ENCODE measurements at regions not wholly inside any gene's neighbourhood (a gene's known extent, or its start where the extent isn't known, plus 50 kb on each side); places are given as distances from the start of the nearest gene placed in this dataset.

DNA sequence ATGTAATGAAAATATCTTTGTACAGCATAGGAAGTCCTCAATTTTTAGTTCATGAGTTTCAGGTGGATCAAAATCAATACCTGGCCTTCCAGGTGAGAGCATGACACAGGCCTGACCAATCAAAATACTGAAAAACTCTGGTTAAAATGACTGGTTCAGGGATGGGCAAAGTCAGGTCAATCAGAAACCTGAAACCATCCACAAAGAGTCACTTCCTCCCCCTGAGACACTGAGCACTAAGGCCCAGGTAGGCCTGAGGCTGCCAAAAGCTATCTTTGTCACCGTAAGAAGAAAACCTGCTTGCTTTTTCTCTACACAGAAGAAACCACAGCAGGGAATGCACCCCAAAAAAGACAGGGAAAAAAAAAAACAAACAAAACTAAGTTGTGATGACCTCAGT, 444.8 kb downstream of the TLR4 start:
- DNase-seq (ENCODE audit: low spot score) (peak; percentile 9), ATAC-seq (no peak; the same call in 2 of the 3 replicates)
- Mint-ChIP-seq H3K36me3 (ENCODE audit: low read depth) (no peaks in the 10 kb centered on the region), H3K4me1 (no peaks in the 10 kb centered on the region), H3K27me3 (ENCODE audit: insufficient read depth, low read depth, poor library complexity) (no peaks in the 10 kb centered on the region), H3K4me3 (no peak overlapping the region), H3K27ac (no peak overlapping the region), H3K9me3 (peaks cover 46% of the 10 kb centered on the region)
- Histone ChIP-seq H2AFZ (no peak overlapping the region), H3K4me1 (ENCODE audit: insufficient read depth) (no peaks in the 10 kb centered on the region), H3K9me2 (ENCODE audit: insufficient read depth) (no peaks in the 10 kb centered on the region), H4K20me1 (replicated peaks; ENCODE audit: insufficient read depth) (no peaks in the 10 kb centered on the region), H3K79me2 (replicated peaks; ENCODE audit: insufficient read depth) (no peaks in the 10 kb centered on the region), H3K4me3 (no peak overlapping the region), H3K27ac (ENCODE audit: low read depth) (no peak overlapping the region), H3K36me3 (ENCODE audit: insufficient read depth) (no peaks in the 10 kb centered on the region), H3K4me2 (no peak overlapping the region), H3K27me3 (ENCODE audit: insufficient read depth) (no peaks in the 10 kb centered on the region), H3F3A (replicated peaks; ENCODE audit: low read depth) (no peaks in the 10 kb centered on the region)
- TF ChIP-seq, protein P1, sequence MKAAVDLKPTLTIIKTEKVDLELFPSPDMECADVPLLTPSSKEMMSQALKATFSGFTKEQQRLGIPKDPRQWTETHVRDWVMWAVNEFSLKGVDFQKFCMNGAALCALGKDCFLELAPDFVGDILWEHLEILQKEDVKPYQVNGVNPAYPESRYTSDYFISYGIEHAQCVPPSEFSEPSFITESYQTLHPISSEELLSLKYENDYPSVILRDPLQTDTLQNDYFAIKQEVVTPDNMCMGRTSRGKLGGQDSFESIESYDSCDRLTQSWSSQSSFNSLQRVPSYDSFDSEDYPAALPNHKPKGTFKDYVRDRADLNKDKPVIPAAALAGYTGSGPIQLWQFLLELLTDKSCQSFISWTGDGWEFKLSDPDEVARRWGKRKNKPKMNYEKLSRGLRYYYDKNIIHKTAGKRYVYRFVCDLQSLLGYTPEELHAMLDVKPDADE (IDR thresholded peaks at IDR 0.05): no peak
- TF ChIP-seq EZH2phosphoT487 (IDR thresholded peaks at IDR 0.05; ENCODE audit: unreplicated experiment) (no peak), ZNF331 (CRISPR knock-in tag; IDR thresholded peaks at IDR 0.05; ENCODE audit: low read depth) (no peak), NANOG (IDR thresholded peaks at IDR 0.05; ENCODE audit: borderline replicate concordance) (no peak), STAT1 (IDR thresholded peaks at IDR 0.05; ENCODE audit: unreplicated experiment) (no peak), ZNF114 (CRISPR knock-in tag; IDR thresholded peaks at IDR 0.05) (no peak), POLR2AphosphoS5 (IDR thresholded peaks at IDR 0.05; ENCODE audit: low read depth) (no peak), JUNB (IDR thresholded peaks at IDR 0.05; ENCODE audit: unreplicated experiment) (no peak)

DNA sequence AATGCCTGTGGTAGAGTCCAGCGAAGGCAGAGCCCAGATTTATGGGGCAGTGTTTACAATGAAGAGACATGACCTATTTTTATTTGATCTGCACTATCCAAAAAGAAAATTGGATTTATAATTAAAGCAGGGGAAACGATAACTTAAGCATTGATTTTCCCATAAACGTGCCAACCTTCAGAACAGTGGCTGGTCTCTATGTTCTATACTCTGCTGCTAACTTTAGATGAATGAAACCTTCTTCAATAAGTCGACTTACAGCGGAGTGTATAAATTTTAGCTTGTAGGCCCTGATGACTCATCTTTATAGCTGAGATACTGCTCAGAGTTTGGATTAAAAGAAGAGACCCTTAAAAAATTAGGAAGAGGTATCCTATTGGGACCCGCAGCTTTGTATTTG, 452.6 kb downstream of the TLR4 start:
- H3K79me2 ChIP-seq (replicated peaks; ENCODE audit: insufficient read depth): no peaks in the 10 kb centered on the region
- no peaks in the 10 kb centered on the region for H3K4me1 Mint-ChIP-seq
- DNase-seq (ENCODE audit: low spot score): no peak
- H3K27ac Mint-ChIP-seq: no peak overlapping the region
- H3K27ac ChIP-seq (ENCODE audit: low read depth): no peak overlapping the region
- peaks cover 2% of the 10 kb centered on the region for H3K27me3 Mint-ChIP-seq (ENCODE audit: insufficient read depth, low read depth, poor library complexity)
- H3K4me2 ChIP-seq: no peak overlapping the region
- H2AFZ ChIP-seq: no peak overlapping the region
- no peaks in the 10 kb centered on the region for H3K36me3 ChIP-seq (ENCODE audit: insufficient read depth)
- no peaks in the 10 kb centered on the region for H4K20me1 ChIP-seq (replicated peaks; ENCODE audit: insufficient read depth)
- no peak for ATAC-seq
- H3K9me2 ChIP-seq (ENCODE audit: insufficient read depth): no peaks in the 10 kb centered on the region
- H3K4me3 ChIP-seq: no peak overlapping the region
- no peaks in the 10 kb centered on the region for H3K27me3 ChIP-seq (ENCODE audit: insufficient read depth)
- no peaks in the 10 kb centered on the region for H3K4me1 ChIP-seq (ENCODE audit: insufficient read depth)
- no peak overlapping the region for H3K4me3 Mint-ChIP-seq
- H3K36me3 Mint-ChIP-seq (ENCODE audit: low read depth): no peaks in the 10 kb centered on the region
- H3F3A ChIP-seq (replicated peaks; ENCODE audit: low read depth): no peaks in the 10 kb centered on the region
- peaks cover 55% of the 10 kb centered on the region for H3K9me3 Mint-ChIP-seq
- TF ChIP-seq CREB1 (CRISPR knock-in tag; IDR thresholded peaks at IDR 0.05; ENCODE audit: low read depth) (no peak), ZNF331 (CRISPR knock-in tag; IDR thresholded peaks at IDR 0.05; ENCODE audit: low read depth) (no peak), EZH2 (IDR thresholded peaks at IDR 0.05; ENCODE audit: low read depth, unreplicated experiment) (no peak), POLR2AphosphoS5 (IDR thresholded peaks at IDR 0.05; ENCODE audit: low read depth) (no peak), ZNF114 (CRISPR knock-in tag; IDR thresholded peaks at IDR 0.05) (no peak), JUNB (IDR thresholded peaks at IDR 0.05; ENCODE audit: unreplicated experiment) (no peak), EZH2phosphoT487 (IDR thresholded peaks at IDR 0.05; ENCODE audit: unreplicated experiment) (no peak), NANOG (IDR thresholded peaks at IDR 0.05; ENCODE audit: borderline replicate concordance) (no peak)
- TF ChIP-seq, protein P2, sequence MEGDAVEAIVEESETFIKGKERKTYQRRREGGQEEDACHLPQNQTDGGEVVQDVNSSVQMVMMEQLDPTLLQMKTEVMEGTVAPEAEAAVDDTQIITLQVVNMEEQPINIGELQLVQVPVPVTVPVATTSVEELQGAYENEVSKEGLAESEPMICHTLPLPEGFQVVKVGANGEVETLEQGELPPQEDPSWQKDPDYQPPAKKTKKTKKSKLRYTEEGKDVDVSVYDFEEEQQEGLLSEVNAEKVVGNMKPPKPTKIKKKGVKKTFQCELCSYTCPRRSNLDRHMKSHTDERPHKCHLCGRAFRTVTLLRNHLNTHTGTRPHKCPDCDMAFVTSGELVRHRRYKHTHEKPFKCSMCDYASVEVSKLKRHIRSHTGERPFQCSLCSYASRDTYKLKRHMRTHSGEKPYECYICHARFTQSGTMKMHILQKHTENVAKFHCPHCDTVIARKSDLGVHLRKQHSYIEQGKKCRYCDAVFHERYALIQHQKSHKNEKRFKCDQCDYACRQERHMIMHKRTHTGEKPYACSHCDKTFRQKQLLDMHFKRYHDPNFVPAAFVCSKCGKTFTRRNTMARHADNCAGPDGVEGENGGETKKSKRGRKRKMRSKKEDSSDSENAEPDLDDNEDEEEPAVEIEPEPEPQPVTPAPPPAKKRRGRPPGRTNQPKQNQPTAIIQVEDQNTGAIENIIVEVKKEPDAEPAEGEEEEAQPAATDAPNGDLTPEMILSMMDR (conservative IDR thresholded peaks at IDR 0.05; ENCODE audit: low read depth in 2 of 2): no peak
- TF ChIP-seq, protein P3, sequence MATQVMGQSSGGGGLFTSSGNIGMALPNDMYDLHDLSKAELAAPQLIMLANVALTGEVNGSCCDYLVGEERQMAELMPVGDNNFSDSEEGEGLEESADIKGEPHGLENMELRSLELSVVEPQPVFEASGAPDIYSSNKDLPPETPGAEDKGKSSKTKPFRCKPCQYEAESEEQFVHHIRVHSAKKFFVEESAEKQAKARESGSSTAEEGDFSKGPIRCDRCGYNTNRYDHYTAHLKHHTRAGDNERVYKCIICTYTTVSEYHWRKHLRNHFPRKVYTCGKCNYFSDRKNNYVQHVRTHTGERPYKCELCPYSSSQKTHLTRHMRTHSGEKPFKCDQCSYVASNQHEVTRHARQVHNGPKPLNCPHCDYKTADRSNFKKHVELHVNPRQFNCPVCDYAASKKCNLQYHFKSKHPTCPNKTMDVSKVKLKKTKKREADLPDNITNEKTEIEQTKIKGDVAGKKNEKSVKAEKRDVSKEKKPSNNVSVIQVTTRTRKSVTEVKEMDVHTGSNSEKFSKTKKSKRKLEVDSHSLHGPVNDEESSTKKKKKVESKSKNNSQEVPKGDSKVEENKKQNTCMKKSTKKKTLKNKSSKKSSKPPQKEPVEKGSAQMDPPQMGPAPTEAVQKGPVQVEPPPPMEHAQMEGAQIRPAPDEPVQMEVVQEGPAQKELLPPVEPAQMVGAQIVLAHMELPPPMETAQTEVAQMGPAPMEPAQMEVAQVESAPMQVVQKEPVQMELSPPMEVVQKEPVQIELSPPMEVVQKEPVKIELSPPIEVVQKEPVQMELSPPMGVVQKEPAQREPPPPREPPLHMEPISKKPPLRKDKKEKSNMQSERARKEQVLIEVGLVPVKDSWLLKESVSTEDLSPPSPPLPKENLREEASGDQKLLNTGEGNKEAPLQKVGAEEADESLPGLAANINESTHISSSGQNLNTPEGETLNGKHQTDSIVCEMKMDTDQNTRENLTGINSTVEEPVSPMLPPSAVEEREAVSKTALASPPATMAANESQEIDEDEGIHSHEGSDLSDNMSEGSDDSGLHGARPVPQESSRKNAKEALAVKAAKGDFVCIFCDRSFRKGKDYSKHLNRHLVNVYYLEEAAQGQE (IDR thresholded peaks at IDR 0.05; ENCODE audit: unreplicated experiment): no peak
- TF ChIP-seq, protein P1 (IDR thresholded peaks at IDR 0.05): no peak

All from GM23338 (cell line).